B cell (primary cell): ENCODE measurements at regions not wholly inside any gene's neighbourhood (a gene's known extent, or its start where the extent isn't known, plus 50 kb on each side); places are given as distances from the start of the nearest gene placed in this dataset.

ENCODE experiments used
- ATAC-seq: fragments of 200-7000 bp; cut with Tn5 transposase; one replicate; pipeline ENCODE4 v1.10.0; 2021; ENCODE audit warnings: low read depth, mild to moderate bottlenecking, moderate number of reproducible peaks, moderate library complexity
- CTCF ChIA-PET: fragments of 350-600 bp; sonication (Branson Sonifier 250); formaldehyde crosslinking; loops from one replicate; lab custom pipeline; 2021; ENCODE audit warnings: antibody characterized with exemption, inconsistent platforms; lab: Charles Lee
- POLR2A ChIA-PET: fragments of 350-600 bp; sonication (Branson Sonifier 250); formaldehyde crosslinking; loops from one replicate; lab custom pipeline; 2021; ENCODE audit warnings: antibody characterized with exemption; lab: Charles Lee
- DNase-seq: peaks from one replicate; pipeline ENCODE4 v3.0.0; 2013
- H2AFZ ChIP-seq: 2 replicates; pipeline ENCODE4 v1.6.1; 2012; ENCODE audit warnings: mild to moderate bottlenecking, low read depth, low read length; ENCODE audit not compliant: insufficient read depth, poor library complexity, severe bottlenecking
- H3K27ac ChIP-seq, 2 donors: 1 replicate in 1 of 2; 2 replicates in 1 of 2; pipeline ENCODE4 v1.5.1; 2012 to 2013; ENCODE audit warnings: low read length in 2 of 2, mild to moderate bottlenecking in 2 of 2, moderate library complexity in 1 of 2
- H3K27me3 ChIP-seq, 4 experiments: fragments of 200-600 bp in 1 of 4; sonication (generic) in 1 of 4; replicated peaks in 1 of 4; 1 replicate in 2 of 4; 2 replicates in 2 of 4; pipeline versions ENCODE4 v1.6.1 to v1.7.0; 2013 to 2016; ENCODE audit warnings: low read length in 3 of 4, mild to moderate bottlenecking in 2 of 4, mixed read lengths in 1 of 4, moderate library complexity in 1 of 4; ENCODE audit not compliant: insufficient read depth in 4 of 4, control insufficient read depth in 3 of 4; ENCODE audit errors: control extremely low read depth in 1 of 4
- H3K36me3 ChIP-seq, 2 experiments: replicated peaks in 1 of 2; 1 replicate in 1 of 2; 2 replicates in 1 of 2; pipeline versions ENCODE4 v1.6.1 to v1.7.1; 2013; ENCODE audit warnings: low read length in 1 of 2; ENCODE audit not compliant: insufficient read depth in 2 of 2, control insufficient read depth in 1 of 2; ENCODE audit errors: control extremely low read depth in 1 of 2, extremely low read depth in 1 of 2
- H3K4me1 ChIP-seq, 2 donors: fragments of 200-600 bp in 1 of 2; sonication (generic) in 1 of 2; 1 replicate in 1 of 2; 2 replicates in 1 of 2; pipeline versions ENCODE4 v1.5.1 to v1.6.1; 2013 to 2017; ENCODE audit warnings: low read length in 2 of 2; ENCODE audit not compliant: control insufficient read depth in 2 of 2, insufficient read depth in 2 of 2
- H3K4me2 ChIP-seq: replicated peaks from 2 replicates; pipeline ENCODE3; 2012; ENCODE audit warnings: mild to moderate bottlenecking, low read depth, low read length; ENCODE audit not compliant: poor library complexity, severe bottlenecking
- H3K4me3 ChIP-seq, 5 experiments: fragments of 200-600 bp in 1 of 5; sonication (generic) in 1 of 5; 1 replicate in 3 of 5; 2 replicates in 2 of 5; pipeline versions ENCODE4 v1.5.1 to v1.7.0; 2011 to 2016; ENCODE audit warnings: low read length in 4 of 5, mild to moderate bottlenecking in 4 of 5, low read depth in 2 of 5, control low read depth in 1 of 5, moderate library complexity in 1 of 5; ENCODE audit not compliant: insufficient read depth in 1 of 5; ENCODE audit errors: control extremely low read depth in 1 of 5, extremely low read depth in 1 of 5
- H3K79me2 ChIP-seq: fragments of 200-600 bp; sonication (generic); one replicate; pipeline ENCODE4 v1.6.0; 2016; ENCODE audit warnings: low read length; ENCODE audit not compliant: control insufficient read depth, insufficient read depth
- H3K9ac ChIP-seq: fragments of 200-600 bp; sonication (generic); 2 replicates; pipeline ENCODE4 v1.6.1; 2017; ENCODE audit warnings: mild to moderate bottlenecking, low read length, moderate library complexity
- H3K9me3 ChIP-seq, 3 donors: one replicate each; pipeline versions ENCODE4 v1.6.1 to v1.7.1; 2013; ENCODE audit warnings: low read length in 2 of 3; ENCODE audit not compliant: control insufficient read depth in 2 of 3, insufficient read depth in 1 of 3; ENCODE audit errors: control extremely low read depth in 1 of 3
- H4K20me1 ChIP-seq: 2 replicates; pipeline ENCODE4 v1.6.0; 2012; ENCODE audit warnings: mild to moderate bottlenecking, low read length; ENCODE audit not compliant: insufficient read depth, control insufficient read depth, poor library complexity, severe bottlenecking
- H3K27ac Mint-ChIP-seq: one replicate; pipeline ENCODE4 v1.8.0; 2021; ENCODE audit warnings: mixed read lengths
- H3K27me3 Mint-ChIP-seq: one replicate; pipeline ENCODE4 v1.8.0; 2021; ENCODE audit warnings: mixed read lengths
- H3K4me1 Mint-ChIP-seq: one replicate; pipeline ENCODE4 v1.8.0; 2021; ENCODE audit warnings: mixed read lengths
- H3K4me3 Mint-ChIP-seq: one replicate; pipeline ENCODE4 v1.8.0; 2021; ENCODE audit warnings: mixed read lengths
- H3K9me3 Mint-ChIP-seq: one replicate; pipeline ENCODE4 v1.8.0; 2022; ENCODE audit warnings: mixed read lengths; ENCODE audit not compliant: insufficient read depth
- CTCF ChIP-seq: fragments of 200-600 bp; IDR thresholded peaks from one replicate; pipeline ENCODE4 v1.8.0; 2022; ENCODE audit warnings: antibody characterized with exemption, mild to moderate bottlenecking
- EZH2 ChIP-seq: IDR thresholded peaks from 2 replicates; pipeline ENCODE4 v1.6.1; 2012; ENCODE audit warnings: borderline replicate concordance, low read depth, mild to moderate bottlenecking, moderate library complexity, low read length; ENCODE audit not compliant: insufficient read depth, poor library complexity, severe bottlenecking
- WGBS: methylation state at CpG from one replicate; pipeline ENCODE4 v1.1.5; 2013; ENCODE audit warnings: missing lambda C conversion rate; ENCODE audit not compliant: insufficient coverage; 5-methylcytosine and 5-hydroxymethylcytosine counted together
- intact Hi-C: fragments of 100-400 bp; cut with micrococcal nuclease; formaldehyde crosslinking; loops from one replicate; pipeline ENCODE4 v1.10.0; 2022

GRCh38 chr2:175793648-175794047, 208.4 kb downstream of the LNPK start:
- H3K4me3 ChIP-seq: no peak overlapping the region
- Mint-ChIP-seq H3K27me3 (no peaks in the 10 kb centered on the region), H3K4me3 (no peak overlapping the region), H3K27ac (no peak overlapping the region), H3K4me1 (no peaks in the 10 kb centered on the region), H3K9me3 (peaks cover 4% of the 10 kb centered on the region)
- no peak for ATAC-seq
- POLR2A ChIA-PET: no interaction called here
- TF ChIP-seq EZH2 (no peak), CTCF (no peak)
- H2AFZ ChIP-seq: no peak overlapping the region
- H3K79me2 ChIP-seq: no peaks in the 10 kb centered on the region
- H3K36me3 ChIP-seq: no peaks in the 10 kb centered on the region
- H3K4me1 ChIP-seq: no peaks in the 10 kb centered on the region
- no peak for DNase-seq
- intact Hi-C loops: no loop called here
- H3K4me2 ChIP-seq: no peak overlapping the region
- CTCF ChIA-PET: no interaction called here
- H3K27ac ChIP-seq: no peak overlapping the region
- no peaks in the 10 kb centered on the region for H4K20me1 ChIP-seq
- H3K9ac ChIP-seq: no peak overlapping the region
- H3K27me3 ChIP-seq: no peaks in the 10 kb centered on the region
- WGBS: no CpG with 5 or more reads among the region's 3 CpGs
- H3K9me3 ChIP-seq: peaks cover 0 to 15% (median 0%) of the 10 kb centered on the region in 3 donors

- no peak overlapping the region for H3K27ac ChIP-seq
- H3K4me1 Mint-ChIP-seq: no peaks in the 10 kb centered on the region
- H3K4me3 Mint-ChIP-seq: no peak overlapping the region
- no peak for ATAC-seq
- H3K9me3 Mint-ChIP-seq: peaks cover 4% of the 10 kb centered on the region
- no peaks in the 10 kb centered on the region for H3K79me2 ChIP-seq
- no peak overlapping the region for H3K4me3 ChIP-seq
- H3K27ac Mint-ChIP-seq: no peak overlapping the region
- H3K36me3 ChIP-seq: no peaks in the 10 kb centered on the region
- ChIA-PET POLR2A (no interaction called here), CTCF (no interaction called here)
- no peaks in the 10 kb centered on the region for H4K20me1 ChIP-seq
- H3K9ac ChIP-seq: no peak overlapping the region
- no peaks in the 10 kb centered on the region for H3K27me3 Mint-ChIP-seq
- no peaks in the 10 kb centered on the region for H3K27me3 ChIP-seq
- H3K9me3 ChIP-seq: peaks cover 0 to 15% (median 0%) of the 10 kb centered on the region in 3 donors
- intact Hi-C loops: no loop called here
- no peak overlapping the region for H3K4me2 ChIP-seq
- DNase-seq: no peak
- no peaks in the 10 kb centered on the region for H3K4me1 ChIP-seq
- H2AFZ ChIP-seq: no peak overlapping the region
- TF ChIP-seq CTCF: no peak
Measured at GRCh38 chr2:175792881-175793280, 209.2 kb downstream of the LNPK start.
